HS-5 (cell line): ENCODE measurements at regions not wholly inside any gene's neighbourhood (a gene's known extent, or its start where the extent isn't known, plus 50 kb on each side); places are given as distances from the start of the nearest gene placed in this dataset.
"Not testable (repeated sequence)": the region's sequence is repeated elsewhere in the genome, so short reads cannot be mapped to it uniquely, and the experiment has no call there.

ENCODE experiments used
- DNase-seq: peaks from one replicate; pipeline ENCODE4 v3.0.0-alpha.2; 2012; ENCODE audit warnings: low read depth

DNA sequence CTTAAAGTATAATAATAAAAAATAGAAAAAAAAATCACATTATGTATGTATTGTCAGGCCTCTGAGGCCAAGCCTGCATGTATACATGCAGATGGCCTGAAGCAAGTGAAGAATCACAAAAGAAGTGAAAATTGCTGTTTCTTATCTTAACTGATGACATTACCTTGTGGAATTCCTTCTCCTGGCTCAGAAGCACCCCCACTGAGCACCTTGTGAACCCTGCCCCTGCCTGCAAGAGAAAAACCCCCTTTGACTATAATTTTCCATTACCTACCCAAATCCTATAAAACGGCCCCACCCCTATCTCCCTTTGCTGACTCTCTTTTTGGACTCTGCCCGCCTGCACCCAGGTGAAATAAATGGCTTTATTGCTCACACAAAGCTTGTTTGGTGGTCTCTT is 1086.5 kb downstream of the SORCS3 start:
- DNase-seq: not testable (repeated sequence)

DNA sequence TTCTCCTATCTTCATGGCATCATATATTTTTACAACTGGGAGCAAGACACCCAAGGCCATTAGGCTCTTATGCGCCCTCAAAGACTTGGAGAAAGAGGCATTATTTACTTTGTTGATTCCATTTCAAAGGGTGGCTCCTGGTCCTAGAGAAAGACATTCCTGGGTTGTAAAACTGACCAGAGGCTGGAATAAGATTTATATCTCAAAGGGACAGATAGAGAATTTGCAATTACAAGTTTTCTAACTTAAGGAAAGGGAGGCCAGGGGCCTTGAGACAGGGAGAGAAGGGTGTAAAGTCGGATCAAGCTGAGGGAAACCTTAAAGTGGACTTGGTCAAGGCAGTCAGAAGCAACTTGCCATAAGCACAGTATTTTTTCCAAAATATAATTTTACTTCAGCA is 1086.0 kb downstream of the SORCS3 start:
- DNase-seq: no peak

DNA sequence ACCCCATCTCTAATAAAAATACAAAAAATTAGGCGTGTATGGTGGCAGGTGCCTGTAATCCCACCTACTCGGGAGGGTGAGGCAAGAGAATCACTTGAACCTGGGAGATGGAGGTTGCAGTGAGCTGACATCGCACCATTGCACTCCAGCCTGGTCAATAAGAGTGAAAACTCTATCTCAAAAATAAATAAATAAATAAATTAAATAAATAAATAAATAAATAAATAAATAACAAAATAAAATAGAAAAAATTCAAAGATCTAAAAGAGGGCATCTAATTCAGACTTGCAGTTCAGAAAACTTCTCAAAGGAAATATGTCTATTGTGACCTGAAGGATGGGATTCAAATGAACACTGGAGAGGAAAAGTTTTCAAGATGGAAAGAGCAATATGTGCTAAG is 1085.1 kb downstream of the SORCS3 start:
- DNase-seq: no peak

DNA sequence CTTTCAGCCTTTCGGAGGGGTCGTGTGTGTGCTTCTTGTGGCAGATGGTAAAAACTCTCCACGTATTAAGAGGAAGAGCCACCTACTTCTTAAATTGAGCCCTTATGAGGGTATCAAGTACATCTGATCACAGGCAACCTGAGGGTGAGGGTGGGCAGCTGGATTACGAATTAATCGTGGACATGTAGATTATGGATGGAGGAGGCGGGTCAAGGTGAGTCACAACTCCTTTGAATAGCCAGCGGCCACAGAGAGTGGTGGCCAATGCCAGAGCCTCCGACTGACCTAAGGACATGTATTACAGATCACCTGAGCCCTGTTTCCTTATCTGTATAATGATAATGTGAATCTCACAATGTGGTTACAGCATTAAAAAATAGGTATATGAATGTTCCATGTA is 1083.9 kb downstream of the SORCS3 start:
- no peak for DNase-seq

DNA sequence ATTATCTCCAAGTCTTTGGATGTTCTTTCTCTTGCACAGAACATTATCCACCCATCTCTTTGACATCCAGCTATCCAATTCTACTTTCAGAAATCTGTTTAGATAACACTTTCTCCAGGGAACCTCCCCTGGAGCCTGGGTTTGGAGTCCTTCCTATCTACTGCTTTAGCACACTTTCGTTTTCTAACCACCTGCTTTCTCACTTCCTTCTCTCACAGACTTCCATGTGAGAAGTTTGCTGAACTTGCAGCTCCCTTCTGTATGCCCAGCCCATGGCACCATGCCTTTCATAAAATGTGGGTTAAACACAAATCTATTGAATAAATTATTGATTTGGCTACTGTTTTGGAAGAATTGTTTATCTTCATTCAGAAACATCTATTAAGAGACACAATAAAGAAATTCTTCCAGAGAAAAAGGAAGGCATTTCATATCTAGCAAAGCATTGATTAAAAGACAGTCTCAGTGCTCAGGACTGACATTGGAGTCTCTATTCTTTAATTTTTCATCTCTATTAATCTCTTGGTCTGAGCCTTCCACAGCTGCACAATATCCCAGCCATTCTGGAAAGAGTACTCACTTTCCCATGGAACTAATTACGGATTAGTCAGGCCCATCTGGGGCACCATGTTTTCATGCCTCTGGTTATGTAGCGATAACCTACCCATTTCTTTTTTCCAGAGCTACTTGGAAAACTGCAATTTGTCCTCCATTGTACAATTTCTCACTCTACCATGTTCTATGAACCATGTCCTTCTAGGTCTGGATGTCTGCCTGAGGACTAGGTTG is 1077.3 kb downstream of the SORCS3 start:
- no peak for DNase-seq

DNA sequence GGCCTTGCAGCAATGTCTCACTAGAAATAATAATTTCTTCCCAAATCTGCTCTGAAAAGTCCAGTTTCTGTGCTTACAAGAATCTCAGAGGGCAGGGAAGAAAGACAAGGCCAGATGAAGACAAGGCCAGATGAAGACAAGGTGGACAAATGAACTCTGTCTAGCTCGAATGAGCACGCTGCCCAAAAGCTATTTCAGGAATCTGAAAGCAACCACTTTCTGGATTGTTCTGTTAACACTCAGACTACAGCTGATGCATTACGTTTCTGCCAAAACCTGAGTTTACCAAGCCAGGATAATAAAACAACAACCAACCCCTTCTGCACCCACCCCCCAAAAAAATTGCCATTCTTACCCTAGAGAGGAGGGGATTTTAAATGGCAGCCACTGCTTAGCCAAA is 1073.6 kb downstream of the SORCS3 start:
- DNase-seq: no peak

DNA sequence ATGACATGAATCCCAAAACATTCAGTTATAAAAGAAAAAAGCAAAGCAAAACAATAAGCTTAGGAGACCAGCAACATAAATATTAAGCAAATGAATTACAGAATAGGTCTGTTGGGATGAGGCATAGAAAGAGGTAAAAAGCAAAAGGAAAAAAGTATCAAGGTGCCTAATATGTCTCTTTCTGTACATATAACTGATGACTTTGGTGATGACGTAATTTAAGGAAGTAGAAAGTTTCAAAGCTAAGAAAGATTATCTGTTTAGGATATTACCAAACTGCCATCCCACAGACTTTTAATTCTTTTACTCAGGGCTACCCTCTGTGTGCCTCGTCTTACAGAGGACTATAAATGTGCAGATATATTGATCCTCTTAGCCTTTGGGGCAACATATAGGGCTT is 1066.5 kb downstream of the SORCS3 start:
- no peak for DNase-seq

DNA sequence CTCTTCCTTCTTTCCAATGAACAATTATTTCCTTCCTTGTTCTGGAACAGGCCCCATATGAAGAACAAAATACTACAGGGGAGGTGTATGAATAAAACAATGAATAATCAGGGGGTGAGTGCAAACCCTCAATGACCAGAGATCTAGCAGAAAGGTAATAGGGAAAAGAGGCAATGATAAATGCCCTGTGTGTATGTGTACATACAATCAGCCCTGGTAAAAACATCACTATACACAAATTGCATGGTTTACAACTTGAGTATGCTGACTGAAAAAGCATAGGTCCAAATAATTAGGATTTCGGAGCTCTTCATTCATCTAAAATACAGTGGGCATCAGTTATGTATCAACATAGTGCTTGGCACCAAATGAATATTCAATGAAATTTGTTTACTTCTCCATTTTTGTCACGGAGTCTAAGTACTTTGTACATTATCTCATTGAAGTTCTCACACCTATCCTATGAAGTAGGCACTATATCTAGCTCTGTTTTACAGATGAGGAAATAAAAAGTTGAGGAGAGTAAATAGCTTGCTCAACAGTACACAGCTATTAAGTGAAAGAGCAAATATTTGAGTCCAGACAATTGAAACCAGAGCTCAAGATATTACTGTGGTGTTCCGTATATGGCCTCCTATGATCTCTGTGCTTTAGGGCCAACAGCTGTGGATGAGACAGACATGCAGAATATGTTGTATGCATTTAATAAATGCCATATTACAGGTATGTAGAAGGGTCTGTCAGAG is 1065.4 kb downstream of the SORCS3 start:
- DNase-seq: no peak

DNA sequence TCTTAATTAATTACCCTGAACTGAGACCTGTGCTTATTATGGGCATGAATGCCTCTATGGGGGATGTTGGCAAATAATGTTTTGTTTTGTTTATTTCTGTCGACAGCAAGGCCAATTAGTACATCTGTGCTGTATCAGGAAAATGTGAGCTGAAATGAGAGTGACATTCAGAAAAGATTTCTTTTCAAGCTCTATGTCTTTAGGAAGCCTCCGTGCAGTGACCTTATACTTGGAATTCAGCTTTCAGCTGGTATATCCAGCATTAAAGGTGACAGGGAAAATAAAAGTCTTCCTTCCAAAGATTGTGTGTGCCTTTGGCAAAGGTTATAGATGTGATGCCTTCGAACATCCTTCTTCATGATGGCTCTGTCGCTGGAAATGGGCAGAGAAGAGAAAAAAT is 1061.1 kb downstream of the SORCS3 start:
- no peak for DNase-seq

DNA sequence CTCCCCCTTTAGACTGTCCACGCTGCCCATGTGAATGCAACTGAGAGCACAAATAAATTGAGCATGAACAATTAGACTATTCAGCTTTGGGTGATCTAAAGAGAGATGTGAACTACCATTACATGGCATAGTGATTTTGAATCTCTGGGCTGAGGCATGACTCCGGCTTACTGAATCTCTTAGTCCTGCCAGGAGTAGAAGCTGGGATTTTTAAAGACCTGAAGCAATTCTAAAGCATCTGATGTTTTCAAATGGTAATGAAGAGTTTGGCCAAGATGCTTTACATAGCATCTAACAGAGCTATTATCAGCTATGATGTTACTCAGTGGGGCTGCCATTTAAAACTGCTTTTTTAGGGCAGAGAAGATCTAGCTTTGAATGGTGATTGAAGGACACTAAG is 1059.1 kb downstream of the SORCS3 start:
- DNase-seq: no peak

DNA sequence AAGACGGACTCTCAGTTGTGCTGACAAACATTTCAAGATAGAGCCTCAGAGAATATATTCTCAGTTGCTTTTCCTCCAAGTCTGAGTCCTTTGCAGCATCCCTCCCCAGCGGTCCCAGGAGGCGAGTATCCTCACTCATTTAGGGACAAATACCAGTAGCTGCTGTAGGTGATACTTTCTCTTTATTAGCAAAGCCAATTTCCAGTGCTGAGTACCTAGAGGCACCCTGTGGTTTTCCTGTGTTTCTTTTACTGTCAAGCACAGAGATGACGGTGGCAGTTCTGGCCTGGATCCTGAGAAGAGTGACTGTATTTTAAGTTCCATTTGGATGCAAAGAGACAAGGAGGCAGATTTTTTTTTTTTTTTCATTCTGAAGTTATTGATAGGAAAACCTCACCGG is 1058.4 kb downstream of the SORCS3 start:
- no peak for DNase-seq

DNA sequence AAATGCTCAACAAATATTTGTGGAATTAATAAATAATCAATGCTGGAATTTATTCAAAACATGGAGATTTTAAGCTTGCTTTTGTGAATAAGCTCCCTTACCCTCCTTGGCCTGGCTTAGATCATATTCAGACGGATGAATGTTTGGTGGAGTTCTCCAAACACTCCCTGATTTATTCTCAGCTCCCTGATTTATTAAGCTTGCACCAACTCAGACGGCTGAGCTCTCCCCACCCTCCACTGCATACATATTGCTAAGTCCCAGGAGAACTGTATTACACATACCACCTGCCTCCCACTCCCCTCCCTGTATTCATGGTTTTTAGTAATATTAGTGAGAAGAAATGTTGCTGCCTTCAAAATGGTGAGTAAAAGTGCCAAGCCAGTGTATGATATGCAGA is 1057.5 kb downstream of the SORCS3 start:
- DNase-seq: no peak

DNA sequence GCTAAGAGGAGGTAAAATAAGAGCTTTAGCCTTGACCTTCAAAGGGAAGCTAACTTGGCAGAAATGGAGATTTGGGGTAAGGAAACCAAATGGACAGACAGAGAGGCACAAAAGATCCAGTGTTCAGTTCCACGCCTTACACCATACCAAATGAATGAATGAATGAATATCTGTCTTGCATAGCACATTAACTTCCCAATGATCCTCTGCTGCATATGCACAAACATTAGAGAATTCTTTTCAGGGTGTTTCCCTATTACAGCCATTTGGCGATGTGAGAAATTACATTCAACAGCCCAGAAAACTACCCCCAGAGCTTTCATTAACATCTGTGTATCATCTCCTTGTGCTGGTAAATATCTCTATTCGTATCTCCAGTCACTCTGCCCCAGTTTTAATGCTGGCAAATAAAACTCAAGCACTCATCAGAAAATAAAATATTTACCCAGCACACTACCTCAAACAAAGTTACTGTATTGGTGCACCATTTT is 1056.2 kb downstream of the SORCS3 start:
- no peak for DNase-seq

DNA sequence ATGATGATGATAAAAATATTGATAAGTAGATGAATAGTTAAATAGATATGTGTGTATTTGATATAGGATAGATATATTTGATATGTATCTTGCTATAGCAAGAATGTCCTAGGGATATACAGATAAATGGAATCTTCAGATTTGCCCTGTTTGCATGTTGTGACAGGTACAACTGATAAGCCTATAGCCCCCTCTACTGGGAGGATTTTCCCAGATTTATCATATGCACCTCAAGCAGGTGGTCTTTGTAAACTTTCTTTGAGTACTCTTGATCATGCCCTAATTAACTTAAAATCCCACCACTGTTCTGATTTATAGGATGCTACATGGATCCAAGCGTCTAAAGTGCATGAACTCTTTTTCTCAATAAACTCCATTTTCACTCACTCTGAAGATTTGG is 1050.7 kb downstream of the SORCS3 start:
- peak; percentile 0 for DNase-seq

DNA sequence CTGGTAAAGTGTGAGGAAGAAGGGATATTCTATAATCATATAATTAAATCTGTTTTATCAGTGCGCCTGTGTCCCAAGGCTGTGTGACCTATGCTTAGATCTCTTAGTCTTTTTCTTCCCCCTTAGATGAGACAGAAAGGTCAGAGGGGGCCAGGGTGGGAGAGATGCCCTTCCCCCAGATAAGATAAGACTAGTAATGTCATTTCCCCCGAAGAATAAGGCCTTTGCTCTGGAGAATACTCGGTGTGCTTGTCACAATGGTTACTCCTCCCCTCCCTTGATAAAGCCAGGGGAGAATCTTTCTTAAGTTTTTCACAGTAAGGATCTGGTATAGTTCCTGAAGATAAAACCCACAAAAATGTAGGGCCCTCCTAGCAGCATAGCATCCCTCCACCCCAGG is 1041.8 kb downstream of the SORCS3 start:
- no peak for DNase-seq

DNA sequence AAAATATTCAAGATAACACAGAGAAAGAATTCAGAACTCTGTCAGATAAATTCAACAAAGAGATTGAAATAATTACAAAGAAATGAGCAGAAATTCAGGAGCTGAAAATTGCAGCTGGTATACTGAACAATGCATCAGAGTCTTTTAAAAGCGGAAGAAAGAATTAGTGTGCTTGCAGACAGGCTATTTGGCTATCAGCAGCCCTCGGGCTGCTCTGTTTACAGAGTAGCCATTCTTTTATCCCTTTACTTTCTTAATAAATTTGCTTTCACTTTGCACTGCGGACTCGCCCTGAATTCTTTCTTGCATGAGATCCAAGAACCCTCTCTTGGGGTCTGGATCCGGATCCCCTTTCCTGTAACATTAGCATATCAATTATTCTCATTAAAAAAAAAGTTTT is 1040.0 kb downstream of the SORCS3 start:
- DNase-seq: no peak

DNA sequence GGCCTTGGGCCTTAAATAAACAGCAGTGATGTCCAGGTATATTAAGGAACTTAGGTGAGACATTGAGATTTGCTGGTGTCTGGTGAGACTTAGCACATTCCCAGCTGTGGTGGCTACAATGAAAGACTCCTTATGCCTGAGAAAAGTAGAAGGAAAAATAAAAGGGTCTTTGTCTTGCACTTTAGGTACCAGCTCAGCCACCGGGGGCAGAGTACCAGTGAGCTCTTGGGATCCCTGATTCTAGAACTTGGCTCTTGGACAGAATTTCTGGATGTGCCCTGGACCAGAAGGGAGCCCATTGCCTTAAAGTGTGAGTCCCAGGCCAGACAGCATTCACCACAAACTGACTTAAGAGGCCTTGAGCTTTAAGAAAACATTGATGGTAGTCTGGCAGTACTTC is 1038.7 kb downstream of the SORCS3 start:
- DNase-seq: no peak

DNA sequence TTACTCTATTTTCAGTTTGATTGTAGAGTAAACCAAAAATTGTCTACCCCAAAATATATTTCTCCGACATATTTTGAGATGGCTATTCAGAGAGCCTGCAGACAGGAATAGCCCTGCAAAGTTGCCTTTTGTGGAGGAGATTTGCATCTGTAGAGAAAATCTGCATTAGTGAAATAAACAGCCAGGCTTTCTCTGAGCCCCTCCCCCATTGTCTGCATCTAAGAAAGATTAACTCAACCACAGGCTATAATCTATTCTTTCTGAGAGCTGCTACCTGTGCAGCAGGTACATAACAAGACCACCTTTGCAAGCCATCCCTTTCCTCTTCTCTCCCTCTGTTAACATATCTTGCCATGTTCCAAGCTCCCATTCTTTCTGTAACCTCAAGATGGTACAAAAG is 1034.2 kb downstream of the SORCS3 start:
- DNase-seq: no peak

DNA sequence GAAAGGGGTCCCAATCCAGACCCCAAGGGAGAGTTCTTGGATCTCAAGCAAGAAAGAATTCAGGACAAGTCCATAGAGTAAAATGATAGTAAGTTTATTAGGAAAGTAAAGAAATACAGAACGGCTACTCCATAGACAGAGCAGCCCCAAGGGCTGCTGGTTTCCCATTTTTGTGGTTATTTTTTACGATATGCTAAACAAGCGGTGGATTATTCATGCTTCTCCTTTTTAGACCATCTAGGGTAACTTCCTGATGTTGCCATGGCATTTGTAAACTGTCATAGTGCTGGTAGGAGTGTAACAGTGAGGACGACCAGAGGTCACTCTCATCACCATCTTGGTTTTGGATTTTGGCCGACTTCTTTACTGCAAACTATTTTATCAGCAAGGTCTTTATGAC is 1033.4 kb downstream of the SORCS3 start:
- no peak for DNase-seq

DNA sequence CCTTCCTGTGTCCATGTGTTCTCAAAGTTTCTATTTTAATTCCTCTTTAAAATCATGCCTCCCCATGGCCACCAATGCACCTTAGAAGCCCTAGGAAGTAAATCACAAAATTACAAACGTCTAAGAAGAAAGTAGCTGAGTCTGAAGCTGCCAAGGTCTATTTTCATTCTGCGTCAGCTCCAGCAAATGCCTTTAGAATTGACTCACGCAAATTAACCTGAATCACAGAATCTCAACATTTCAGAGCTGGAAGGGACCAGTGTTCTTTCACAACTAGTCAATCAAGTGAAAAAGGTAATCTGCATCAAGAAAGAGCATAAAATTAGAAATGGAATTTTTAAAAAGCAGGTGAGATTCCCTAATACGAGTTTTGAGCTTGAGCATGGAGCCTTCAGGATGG is 1017.6 kb downstream of the SORCS3 start:
- no peak for DNase-seq

DNA sequence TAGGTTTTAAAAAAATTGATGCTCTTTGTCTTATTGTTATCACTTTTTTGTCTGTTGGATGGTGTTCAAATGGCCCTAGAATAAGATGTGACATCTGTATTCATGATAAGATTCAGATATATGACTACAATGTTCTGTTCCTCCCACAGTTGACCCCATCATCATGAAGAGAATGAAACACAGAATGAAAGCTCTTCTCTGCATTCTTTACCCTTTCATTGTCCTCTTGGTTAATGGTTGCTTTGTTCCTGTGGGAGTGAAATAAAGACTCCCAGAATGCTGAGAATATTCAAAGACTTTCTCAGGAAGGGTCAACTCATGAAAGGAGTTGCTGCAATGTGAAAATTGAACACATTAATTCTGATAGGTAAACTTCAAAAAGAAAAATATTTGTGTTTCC is 1015.8 kb downstream of the SORCS3 start:
- DNase-seq: no peak

DNA sequence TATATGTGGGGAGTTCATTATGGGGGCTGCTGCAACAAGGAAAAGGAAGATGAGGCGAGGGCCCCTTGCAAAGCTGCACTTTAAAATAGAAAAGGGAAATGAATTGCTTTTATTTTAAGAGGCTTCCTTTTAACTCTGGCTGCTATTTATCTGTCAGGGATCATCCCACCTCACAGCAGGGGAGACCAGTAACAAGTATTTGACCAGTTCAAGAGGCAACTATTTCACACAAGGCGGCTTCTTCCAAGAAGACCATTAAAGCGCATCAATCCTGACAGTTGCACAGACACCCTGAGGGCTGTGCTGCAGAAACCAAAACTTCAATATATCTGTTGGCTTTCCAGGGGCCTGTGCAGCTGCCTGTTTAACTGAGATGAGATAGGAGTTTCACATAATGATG is 1009.2 kb downstream of the SORCS3 start:
- DNase-seq: no peak

DNA sequence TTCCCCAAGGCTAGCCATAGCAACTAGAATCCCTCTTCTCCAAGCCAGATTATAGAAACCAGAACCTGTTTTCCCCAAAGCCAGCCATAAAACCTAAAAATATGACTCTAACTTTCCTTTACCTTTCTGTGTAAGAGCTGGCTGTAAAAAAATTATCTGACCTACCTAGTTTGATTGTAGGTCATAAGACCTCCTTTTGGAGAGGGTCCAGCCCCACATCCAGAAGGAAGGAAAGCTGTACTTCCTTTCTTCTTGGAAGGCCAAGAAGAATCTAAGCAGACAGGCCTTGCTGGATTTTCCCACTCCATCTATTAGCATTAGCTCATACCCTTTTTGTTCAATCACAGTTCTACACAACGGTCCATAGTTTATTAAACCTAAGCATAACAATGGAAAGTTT is 1006.3 kb downstream of the SORCS3 start:
- DNase-seq: no peak

DNA sequence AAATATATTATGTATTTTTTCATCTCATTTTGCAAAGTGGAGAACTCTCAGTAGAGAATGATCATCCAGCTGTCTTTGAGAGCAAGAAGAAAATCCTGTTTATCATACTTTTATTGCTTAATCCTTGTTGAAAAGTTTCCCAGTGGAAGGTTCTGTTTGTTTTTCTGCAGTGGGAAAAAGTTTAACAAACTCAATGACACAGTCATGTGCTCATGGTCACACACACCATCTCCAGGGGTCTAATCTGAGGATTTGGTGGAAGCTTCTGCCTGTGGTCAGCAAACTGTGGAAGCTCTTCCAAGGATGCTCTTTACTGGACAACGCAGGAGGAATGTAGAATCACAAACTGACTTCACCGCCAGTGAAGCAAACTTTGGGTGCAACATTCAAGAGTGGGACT is 1003.9 kb downstream of the SORCS3 start:
- DNase-seq: no peak
